ENCODE measurements at regions not wholly inside any gene's neighbourhood (a gene's known extent, or its start where the extent isn't known, plus 50 kb on each side); places are given as distances from the start of the nearest gene placed in this dataset.

GRCh38 chrX:122434942-122435341, 749.1 kb upstream of the GRIA3 start:
- no peak for DNase-seq

- no peak for DNase-seq
These were observed 744.2 kb upstream of the GRIA3 start for GRCh38 chrX:122439831-122440230.

GRCh38 chrX:122440832-122441231, 743.2 kb upstream of the GRIA3 start:
- DNase-seq, result no peak

GRCh38 chrX:122441451-122441850, 742.6 kb upstream of the GRIA3 start:
- no peak for DNase-seq

- no peak for DNase-seq
These were observed 738.6 kb upstream of the GRIA3 start for GRCh38 chrX:122445466-122445865.

GRCh38 chrX:122464341-122464740, 719.7 kb upstream of the GRIA3 start:
- DNase-seq, result no peak

GRCh38 chrX:122475306-122475705, 708.8 kb upstream of the GRIA3 start:
- no peak for DNase-seq

GRCh38 chrX:122500556-122500955, 683.5 kb upstream of the GRIA3 start:
- no peak for DNase-seq

- no peak for DNase-seq
These were observed 682.4 kb upstream of the GRIA3 start for GRCh38 chrX:122501652-122502051.

- DNase-seq, result no peak
These were observed 680.1 kb upstream of the GRIA3 start for GRCh38 chrX:122504026-122504425.

- DNase-seq, result no peak
These were observed 671.5 kb upstream of the GRIA3 start for GRCh38 chrX:122512561-122513072.

- no peak for DNase-seq
These were observed 666.3 kb upstream of the GRIA3 start for GRCh38 chrX:122517786-122518185.

GRCh38 chrX:122545778-122546177, 638.3 kb upstream of the GRIA3 start:
- DNase-seq, result no peak

- DNase-seq, result no peak
These were observed 637.8 kb upstream of the GRIA3 start for GRCh38 chrX:122546269-122546668.

GRCh38 chrX:122552286-122552800, 631.7 kb upstream of the GRIA3 start:
- no peak for DNase-seq

- DNase-seq, result no peak
These were observed 628.2 kb upstream of the GRIA3 start for GRCh38 chrX:122555925-122556324.

GRCh38 chrX:122565952-122566351, 618.1 kb upstream of the GRIA3 start:
- DNase-seq, result no peak

GRCh38 chrX:122566401-122566800, 617.7 kb upstream of the GRIA3 start:
- no peak for DNase-seq

- no peak for DNase-seq
These were observed 616.2 kb upstream of the GRIA3 start for GRCh38 chrX:122567911-122568310.

GRCh38 chrX:122572461-122572860, 611.6 kb upstream of the GRIA3 start:
- no peak for DNase-seq

GRCh38 chrX:122579036-122579435, 605.0 kb upstream of the GRIA3 start:
- no peak for DNase-seq

- DNase-seq, result no peak
These were observed 604.6 kb upstream of the GRIA3 start for GRCh38 chrX:122579526-122579925.

- DNase-seq, result no peak
These were observed 601.7 kb upstream of the GRIA3 start for GRCh38 chrX:122582280-122582974.

- DNase-seq, result no peak
These were observed 601.1 kb upstream of the GRIA3 start for GRCh38 chrX:122582975-122583305.

- DNase-seq, result no peak
These were observed 600.5 kb upstream of the GRIA3 start for GRCh38 chrX:122583551-122583950.

Data from activated T-cell treated with anti-CD3 and anti-CD28 coated beads, Interleukin-2, amount 50 U/mL, for 48 hours (primary cell).